Gastrocnemius medialis (tissue), 4 donors: ENCODE measurements at regions not wholly inside any gene's neighbourhood (a gene's known extent, or its start where the extent isn't known, plus 50 kb on each side); places are given as distances from the start of the nearest gene placed in this dataset.

Experiments
- ATAC-seq, 2 donors: fragments of 150-250 bp; one replicate each; pipeline ENCODE4 v1.9.1; 2016
- DNase-seq, 2 donors: peaks; one replicate each; pipeline ENCODE4 v3.0.0-alpha.2; 2019
- H3K27ac ChIP-seq, 4 donors: fragments of 200-600 bp; sonication (generic); 1 replicate in 1 of 4; 2 replicates in 3 of 4; pipeline ENCODE4 v1.5.1; 2016 to 2018; ENCODE audit warnings: mild to moderate bottlenecking in 2 of 4, moderate library complexity in 1 of 4
- H3K27me3 ChIP-seq, 3 donors: fragments of 200-600 bp; sonication (generic) in 2 of 3; 1 replicate in 1 of 3; 2 replicates in 2 of 3; pipeline versions ENCODE4 v1.5.1 to v1.6.0; 2016 to 2019; ENCODE audit warnings: mild to moderate bottlenecking in 1 of 3, moderate library complexity in 1 of 3
- H3K36me3 ChIP-seq, 2 donors: fragments of 200-600 bp; sonication (generic) in 1 of 2; one replicate each; pipeline ENCODE4 v1.5.1; 2017 to 2018
- H3K4me1 ChIP-seq, 2 donors: fragments of 200-600 bp; sonication (generic) in 1 of 2; one replicate each; pipeline ENCODE4 v1.5.1; 2016 to 2017; ENCODE audit warnings: mild to moderate bottlenecking in 2 of 2
- H3K4me3 ChIP-seq, 4 donors: fragments of 200-600 bp; sonication (generic) in 3 of 4; 1 replicate in 1 of 4; 2 replicates in 3 of 4; pipeline ENCODE4 v1.5.1; 2016 to 2019; ENCODE audit warnings: mild to moderate bottlenecking in 2 of 4
- H3K9me3 ChIP-seq, 3 donors: fragments of 200-600 bp; sonication (generic) in 2 of 3; 1 replicate in 1 of 3; 2 replicates in 2 of 3; pipeline ENCODE4 v1.5.1; 2016 to 2019
- CTCF ChIP-seq, 5 experiments: fragments of 450-650 bp in 3 of 5; fragments of 200-600 bp in 2 of 5; sonication (generic) in 2 of 5; IDR thresholded peaks in 4 of 5; conservative IDR thresholded peaks in 1 of 5; 1 replicate in 4 of 5; 2 replicates in 1 of 5; pipeline ENCODE4 v1.5.1; 2016 to 2019; ENCODE audit warnings: antibody characterized with exemption in 5 of 5, mild to moderate bottlenecking in 3 of 5, moderate library complexity in 3 of 5
- POLR2A ChIP-seq, 2 donors: fragments of 450-650 bp; IDR thresholded peaks; one replicate each; pipeline ENCODE4 v1.6.1; 2017; ENCODE audit warnings: antibody characterized with exemption in 2 of 2, mild to moderate bottlenecking in 2 of 2, moderate library complexity in 2 of 2
- in situ Hi-C, 4 donors: fragments of 200-750 bp; cut with MboI; loops; one replicate each; pipeline versions ENCODE4 v1.15.0 to v1.8.0; 2017; ENCODE audit warnings: low sequenced_read_pairs in 4 of 4
- intact Hi-C: fragments of 100-400 bp; cut with DNase I; formaldehyde crosslinking; loops from one replicate; pipeline ENCODE4 v1.15.1; 2023; ENCODE audit warnings: low total_unique reads

GRCh38 chr4:153927451-153927850 is 138.6 kb upstream of the SFRP2 start:
- no peak for TF ChIP-seq CTCF (IDR thresholded peaks at IDR 0.05 in 4 of 5, conservative IDR thresholded peaks at IDR 0.05 in 1 of 5)
- TF ChIP-seq POLR2A (IDR thresholded peaks at IDR 0.05): no peak
- no peaks in the 10 kb centered on the region for H3K36me3 ChIP-seq
- DNase-seq (no peak), ATAC-seq (no peak)
- H3K4me3 ChIP-seq: no peak overlapping the region
- H3K9me3 ChIP-seq: no peaks in the 10 kb centered on the region
- H3K4me1 ChIP-seq: no peaks in the 10 kb centered on the region
- H3K27me3 ChIP-seq: no peaks in the 10 kb centered on the region
- intact Hi-C loops (no loop called here), in situ Hi-C loops (no loop called here)
- no peak overlapping the region for H3K27ac ChIP-seq

- Histone ChIP-seq H3K9me3 (no peaks in the 10 kb centered on the region), H3K4me1 (no peaks in the 10 kb centered on the region), H3K4me3 (no peak overlapping the region), H3K27ac (no peak overlapping the region), H3K27me3 (no peaks in the 10 kb centered on the region), H3K36me3 (no peaks in the 10 kb centered on the region)
- TF ChIP-seq POLR2A (IDR thresholded peaks at IDR 0.05) (no peak), CTCF (IDR thresholded peaks at IDR 0.05 in 4 of 5, conservative IDR thresholded peaks at IDR 0.05 in 1 of 5) (no peak)
- no peak for DNase-seq
- no peak for ATAC-seq
- in situ Hi-C loops: no loop called here
- intact Hi-C loops: no loop called here
Measured at GRCh38 chr4:153922148-153922547, 133.3 kb upstream of the SFRP2 start.

GRCh38 chr4:153919667-153920066 is 130.8 kb upstream of the SFRP2 start:
- H3K4me1 ChIP-seq: no peaks in the 10 kb centered on the region
- no peak overlapping the region for H3K4me3 ChIP-seq
- TF ChIP-seq CTCF (IDR thresholded peaks at IDR 0.05 in 4 of 5, conservative IDR thresholded peaks at IDR 0.05 in 1 of 5) (no peak), POLR2A (IDR thresholded peaks at IDR 0.05) (no peak)
- intact Hi-C loops (no loop called here), in situ Hi-C loops (no loop called here)
- no peaks in the 10 kb centered on the region for H3K36me3 ChIP-seq
- H3K9me3 ChIP-seq: no peaks in the 10 kb centered on the region
- H3K27me3 ChIP-seq: no peaks in the 10 kb centered on the region
- DNase-seq (no peak), ATAC-seq (peak in 1 of 2 donors; percentile 41)
- no peak overlapping the region for H3K27ac ChIP-seq

- intact Hi-C loops (no loop called here), in situ Hi-C loops (no loop called here)
- TF ChIP-seq POLR2A (IDR thresholded peaks at IDR 0.05) (no peak), CTCF (IDR thresholded peaks at IDR 0.05 in 4 of 5, conservative IDR thresholded peaks at IDR 0.05 in 1 of 5) (no peak)
Measured at GRCh38 chr4:153916273-153916755, 127.4 kb upstream of the SFRP2 start.

GRCh38 chr4:153912301-153912700 is 123.4 kb upstream of the SFRP2 start:
- H3K4me3 ChIP-seq: no peak overlapping the region
- in situ Hi-C loops (no loop called here), intact Hi-C loops (no loop called here)
- DNase-seq (no peak), ATAC-seq (no peak)
- no peak for TF ChIP-seq POLR2A (IDR thresholded peaks at IDR 0.05)
- no peak for TF ChIP-seq CTCF (IDR thresholded peaks at IDR 0.05 in 4 of 5, conservative IDR thresholded peaks at IDR 0.05 in 1 of 5)
- no peaks in the 10 kb centered on the region for H3K27me3 ChIP-seq
- no peak overlapping the region for H3K27ac ChIP-seq
- H3K4me1 ChIP-seq: no peaks in the 10 kb centered on the region
- no peaks in the 10 kb centered on the region for H3K36me3 ChIP-seq
- no peaks in the 10 kb centered on the region for H3K9me3 ChIP-seq

More at GRCh38 chr4:153916273-153916755, 127.4 kb upstream of the SFRP2 start:
- DNase-seq: no peak
- H3K36me3 ChIP-seq: no peaks in the 10 kb centered on the region
- no peak for ATAC-seq
- no peaks in the 10 kb centered on the region for H3K4me1 ChIP-seq
- no peaks in the 10 kb centered on the region for H3K27me3 ChIP-seq
- no peak overlapping the region for H3K27ac ChIP-seq
- no peak overlapping the region for H3K4me3 ChIP-seq
- no peaks in the 10 kb centered on the region for H3K9me3 ChIP-seq
